OCI-LY1 (cell line): ENCODE measurements at regions not wholly inside any gene's neighbourhood (a gene's known extent, or its start where the extent isn't known, plus 50 kb on each side); places are given as distances from the start of the nearest gene placed in this dataset.

Source experiments
- CTCF ChIP-seq: fragments of 200-600 bp; sonication (generic), shearing (Covaris generic); IDR thresholded peaks from 2 replicates; pipeline ENCODE4 v1.5.1; 2017; ENCODE audit warnings: mild to moderate bottlenecking, antibody characterized with exemption, low read length, moderate library complexity, mixed read lengths
- EZH2 ChIP-seq: fragments of 200-600 bp; sonication (generic), shearing (Covaris generic); IDR thresholded peaks from 2 replicates; pipeline ENCODE4 v1.8.0; 2017; ENCODE audit warnings: borderline replicate concordance, mixed run types, mild to moderate bottlenecking, antibody characterized with exemption, low read length, moderate library complexity, mixed read lengths

- TF ChIP-seq CTCF (no peak), EZH2 (no peak)
These were observed 152.6 kb upstream of the SMLR1 start for GRCh38 chr6:130674604-130675003.
